Astrocyte (in vitro differentiated cells and primary cell): ENCODE measurements at regions not wholly inside any gene's neighbourhood (a gene's known extent, or its start where the extent isn't known, plus 50 kb on each side); places are given as distances from the start of the nearest gene placed in this dataset.

Source experiments
- CTCF ChIP-seq: IDR thresholded peaks from 2 replicates; pipeline ENCODE4 v1.5.1; 2011; ENCODE audit warnings: low read depth, mild to moderate bottlenecking, inconsistent platforms, low read length, moderate library complexity; ENCODE audit not compliant: insufficient read depth
- EZH2 ChIP-seq: IDR thresholded peaks from 2 replicates; pipeline ENCODE4 v1.6.1; 2012; ENCODE audit warnings: mild to moderate bottlenecking, low read length, inconsistent platforms; ENCODE audit not compliant: insufficient read depth

DNA sequence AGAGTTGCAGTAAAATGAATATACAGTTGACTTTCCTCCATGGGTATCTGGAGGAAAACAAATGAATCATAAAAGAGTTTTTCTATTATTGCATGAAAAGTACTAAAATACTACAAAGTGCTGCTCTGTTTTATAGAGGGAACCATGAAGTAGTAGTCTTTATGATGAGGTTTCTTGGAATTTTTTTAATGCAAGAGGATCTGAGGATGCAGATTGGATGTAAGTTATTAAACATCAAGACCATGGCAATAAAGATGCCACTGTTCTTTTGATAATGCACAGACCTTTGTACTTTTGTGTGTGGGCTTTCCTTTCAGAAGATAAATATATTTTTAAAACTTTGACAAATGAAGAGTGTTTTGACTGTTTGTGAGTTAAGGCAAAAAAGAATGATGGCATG is 87.5 kb downstream of the DACT1 start:
- TF ChIP-seq CTCF (no peak), EZH2 (no peak)
